DOHH2 (cell line): ENCODE measurements at regions not wholly inside any gene's neighbourhood (a gene's known extent, or its start where the extent isn't known, plus 50 kb on each side); places are given as distances from the start of the nearest gene placed in this dataset.
"Not testable (repeated sequence)": the region's sequence is repeated elsewhere in the genome, so short reads cannot be mapped to it uniquely, and the experiment has no call there.

ENCODE experiments used
- H3F3A ChIP-seq: fragments of 200-600 bp; sonication (generic), shearing (Covaris generic); 2 replicates; pipeline ENCODE4 v1.6.0; 2016; ENCODE audit warnings: antibody characterized with exemption, mild to moderate bottlenecking; ENCODE audit not compliant: control insufficient read depth, insufficient read depth
- H3K27ac ChIP-seq: fragments of 200-600 bp; sonication (generic); 2 replicates; pipeline ENCODE4 v1.5.1; 2014; ENCODE audit warnings: low read depth, mild to moderate bottlenecking, low read length, moderate library complexity
- H3K27me3 ChIP-seq: fragments of 200-600 bp; sonication (generic); 2 replicates; pipeline ENCODE4 v1.6.1; 2014; ENCODE audit warnings: mild to moderate bottlenecking, low read length, mixed read lengths; ENCODE audit not compliant: control insufficient read depth
- H3K36me3 ChIP-seq: fragments of 200-600 bp; sonication (generic); 2 replicates; pipeline ENCODE4 v1.6.1; 2014; ENCODE audit warnings: mild to moderate bottlenecking, low read length, moderate library complexity, mixed read lengths; ENCODE audit not compliant: control insufficient read depth
- H3K4me1 ChIP-seq: fragments of 200-600 bp; sonication (generic); 2 replicates; pipeline ENCODE4 v1.6.1; 2014; ENCODE audit warnings: mild to moderate bottlenecking, low read length, mixed read lengths; ENCODE audit not compliant: control insufficient read depth
- H3K4me2 ChIP-seq: fragments of 200-600 bp; sonication (generic); 2 replicates; pipeline ENCODE4 v1.6.0; 2014; ENCODE audit warnings: mild to moderate bottlenecking, low read length, moderate library complexity
- H3K4me3 ChIP-seq: fragments of 200-600 bp; sonication (generic); 2 replicates; pipeline ENCODE4 v1.5.1; 2014; ENCODE audit warnings: mild to moderate bottlenecking, low read length, mixed read lengths
- H3K79me2 ChIP-seq: fragments of 200-600 bp; sonication (generic); 2 replicates; pipeline ENCODE4 v1.6.1; 2014; ENCODE audit warnings: mild to moderate bottlenecking, low read length, mixed read lengths; ENCODE audit not compliant: control insufficient read depth
- H3K9me2 ChIP-seq: fragments of 200-600 bp; sonication (generic); replicated peaks from 2 replicates; pipeline ENCODE4 v1.6.1; 2014; ENCODE audit warnings: mild to moderate bottlenecking, low read length, mixed read lengths; ENCODE audit not compliant: control insufficient read depth
- H3K9me3 ChIP-seq: fragments of 200-600 bp; sonication (generic); 2 replicates; pipeline ENCODE4 v1.6.1; 2014; ENCODE audit warnings: antibody characterized with exemption, low read length, mixed read lengths; ENCODE audit not compliant: control insufficient read depth, insufficient read depth
- H4K20me1 ChIP-seq: fragments of 200-600 bp; sonication (generic); 2 replicates; pipeline ENCODE4 v1.6.0; 2014; ENCODE audit warnings: low read depth, mild to moderate bottlenecking, antibody characterized with exemption, low read length, moderate library complexity; ENCODE audit not compliant: control insufficient read depth, insufficient read depth
- EZH2phosphoT487 ChIP-seq: fragments of 200-600 bp; sonication (generic); IDR thresholded peaks from 2 replicates; pipeline ENCODE4 v1.6.1; 2017; ENCODE audit warnings: borderline replicate concordance, mild to moderate bottlenecking, antibody characterized with exemption, low read length, moderate library complexity, mixed read lengths
- TF ChIP-seq, protein P1 (sequence below): fragments of 200-600 bp; sonication (generic); IDR thresholded peaks from one replicate; pipeline ENCODE4 v1.5.1; 2014; ENCODE audit warnings: antibody characterized with exemption, mild to moderate bottlenecking, low read depth, low read length; ENCODE audit not compliant: poor library complexity, severe bottlenecking

- H3K79me2 ChIP-seq = no peaks in the 10 kb centered on the region
- no peak overlapping the region for H3K4me2 ChIP-seq
- H3K27me3 ChIP-seq = no peaks in the 10 kb centered on the region
- H3K4me3 ChIP-seq = no peak overlapping the region
- H4K20me1 ChIP-seq = no peaks in the 10 kb centered on the region
- H3K27ac ChIP-seq = no peak overlapping the region
- no peaks in the 10 kb centered on the region for H3K36me3 ChIP-seq
- no peaks in the 10 kb centered on the region for H3K9me2 ChIP-seq
- H3K9me3 ChIP-seq = no peaks in the 10 kb centered on the region
- no peak for TF ChIP-seq EZH2phosphoT487
- TF ChIP-seq, protein P1, sequence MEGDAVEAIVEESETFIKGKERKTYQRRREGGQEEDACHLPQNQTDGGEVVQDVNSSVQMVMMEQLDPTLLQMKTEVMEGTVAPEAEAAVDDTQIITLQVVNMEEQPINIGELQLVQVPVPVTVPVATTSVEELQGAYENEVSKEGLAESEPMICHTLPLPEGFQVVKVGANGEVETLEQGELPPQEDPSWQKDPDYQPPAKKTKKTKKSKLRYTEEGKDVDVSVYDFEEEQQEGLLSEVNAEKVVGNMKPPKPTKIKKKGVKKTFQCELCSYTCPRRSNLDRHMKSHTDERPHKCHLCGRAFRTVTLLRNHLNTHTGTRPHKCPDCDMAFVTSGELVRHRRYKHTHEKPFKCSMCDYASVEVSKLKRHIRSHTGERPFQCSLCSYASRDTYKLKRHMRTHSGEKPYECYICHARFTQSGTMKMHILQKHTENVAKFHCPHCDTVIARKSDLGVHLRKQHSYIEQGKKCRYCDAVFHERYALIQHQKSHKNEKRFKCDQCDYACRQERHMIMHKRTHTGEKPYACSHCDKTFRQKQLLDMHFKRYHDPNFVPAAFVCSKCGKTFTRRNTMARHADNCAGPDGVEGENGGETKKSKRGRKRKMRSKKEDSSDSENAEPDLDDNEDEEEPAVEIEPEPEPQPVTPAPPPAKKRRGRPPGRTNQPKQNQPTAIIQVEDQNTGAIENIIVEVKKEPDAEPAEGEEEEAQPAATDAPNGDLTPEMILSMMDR = no peak
- H3F3A ChIP-seq = no peaks in the 10 kb centered on the region
- no peaks in the 10 kb centered on the region for H3K4me1 ChIP-seq
Observed at GRCh38 chr2:192544371-192544955, 349.7 kb upstream of the TMEFF2 start.

GRCh38 chr2:192542148-192543066 lies 347.7 kb upstream of the TMEFF2 start:
- H3K4me2 ChIP-seq, H3K4me3 ChIP-seq, H3K27me3 ChIP-seq, H3K79me2 ChIP-seq, H4K20me1 ChIP-seq, H3K4me1 ChIP-seq, H3K36me3 ChIP-seq, H3K9me2 ChIP-seq, H3K9me3 ChIP-seq, H3K27ac ChIP-seq, H3F3A ChIP-seq: not testable (repeated sequence)

GRCh38 chr2:192539306-192539705 lies 344.6 kb upstream of the TMEFF2 start:
- H3K9me2 ChIP-seq = no peaks in the 10 kb centered on the region
- no peaks in the 10 kb centered on the region for H3K36me3 ChIP-seq
- no peaks in the 10 kb centered on the region for H3F3A ChIP-seq
- H3K9me3 ChIP-seq = no peaks in the 10 kb centered on the region
- TF ChIP-seq, protein P1 = no peak
- no peak for TF ChIP-seq EZH2phosphoT487
- no peak overlapping the region for H3K4me2 ChIP-seq
- H4K20me1 ChIP-seq = no peaks in the 10 kb centered on the region
- H3K27me3 ChIP-seq = no peaks in the 10 kb centered on the region
- no peak overlapping the region for H3K27ac ChIP-seq
- H3K4me1 ChIP-seq = no peaks in the 10 kb centered on the region
- H3K4me3 ChIP-seq = no peak overlapping the region
- no peaks in the 10 kb centered on the region for H3K79me2 ChIP-seq

GRCh38 chr2:192536922-192537624 lies 342.3 kb upstream of the TMEFF2 start:
- no peak overlapping the region for H3K27ac ChIP-seq
- no peaks in the 10 kb centered on the region for H3K36me3 ChIP-seq
- H3K4me1 ChIP-seq = no peaks in the 10 kb centered on the region
- no peak overlapping the region for H3K4me3 ChIP-seq
- H3K27me3 ChIP-seq = no peaks in the 10 kb centered on the region
- H4K20me1 ChIP-seq = no peaks in the 10 kb centered on the region
- TF ChIP-seq, protein P1 = no peak
- TF ChIP-seq EZH2phosphoT487 = no peak
- H3K9me3 ChIP-seq = no peaks in the 10 kb centered on the region
- H3K4me2 ChIP-seq = no peak overlapping the region
- H3K9me2 ChIP-seq = no peaks in the 10 kb centered on the region
- H3F3A ChIP-seq = no peaks in the 10 kb centered on the region
- H3K79me2 ChIP-seq = no peaks in the 10 kb centered on the region
